ENCODE measurements at regions not wholly inside any gene's neighbourhood (a gene's known extent, or its start where the extent isn't known, plus 50 kb on each side); places are given as distances from the start of the nearest gene placed in this dataset.

DNA sequence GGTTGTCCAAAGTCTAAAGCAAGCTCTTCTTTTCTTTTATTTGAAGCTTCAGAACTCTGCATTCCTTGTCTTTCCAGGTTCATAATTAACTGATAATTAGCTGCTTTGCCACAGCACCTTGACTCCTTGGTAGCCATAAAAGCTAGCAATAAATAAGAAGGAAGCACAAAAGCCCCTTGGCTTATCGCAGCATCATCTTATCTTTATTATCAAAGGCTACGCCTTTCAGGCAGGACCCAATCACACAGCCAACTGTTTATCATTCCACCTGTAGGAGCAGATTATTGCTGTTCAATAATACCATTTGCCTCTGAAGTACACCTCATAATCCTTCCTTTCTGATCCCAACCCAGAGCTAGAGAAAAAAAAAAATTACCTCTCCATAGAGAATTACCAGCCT is 489.2 kb downstream of the SATB2 start:
- in situ Hi-C loops (cut with MboI): no loop called here
- Histone ChIP-seq H2AFZ (ENCODE audit: low read depth, low read length) (no peak overlapping the region), H3K9me1 (ENCODE audit: control insufficient read depth, insufficient read depth, low read length) (no peaks in the 10 kb centered on the region), H3K36me3 (ENCODE audit: control insufficient read depth, insufficient read depth, low read length) (no peaks in the 10 kb centered on the region), H3K9me3 (replicated peaks; ENCODE audit: control insufficient read depth, insufficient read depth, low read depth, low read length) (no peaks in the 10 kb centered on the region), H3K4me1 (replicated peaks in 1 of 2; ENCODE audit: control insufficient read depth in 2 of 2, insufficient read depth in 2 of 2, low read length in 2 of 2) (no peaks in the 10 kb centered on the region), H3K79me2 (ENCODE audit: control insufficient read depth, insufficient read depth, low read length) (no peaks in the 10 kb centered on the region), H3K4me3 (no peak overlapping the region), H3K27ac (ENCODE audit: extremely low read depth, low read depth, low read length) (no peak overlapping the region), H3K9ac (ENCODE audit: insufficient read depth in 1 of 2, low read depth in 2 of 2, low read length in 2 of 2) (no peak overlapping the region), H3K4me2 (ENCODE audit: insufficient read depth, low read length) (no peak overlapping the region), H3K27me3 (ENCODE audit: control insufficient read depth in 2 of 2, insufficient read depth in 2 of 2, low read length in 2 of 2) (no peaks in the 10 kb centered on the region), H4K20me1 (replicated peaks; ENCODE audit: control insufficient read depth, insufficient read depth, low read length) (no peaks in the 10 kb centered on the region)
- no TSS peak for BruUV-seq (replicated peaks)
- 4% methylated on average over 2 of the region's 2 CpGs for WGBS (ENCODE audit: insufficient coverage, low coverage, missing lambda C conversion rate)
- ATAC-seq (no peak), FAIRE-seq (no peak), DNase-seq (ENCODE audit: extremely low read depth in 1 of 4, low spot score in 3 of 4) (no peak)
- ChIA-PET CTCF (ENCODE audit: low intra/inter-chr PET ratio) (no interaction called here), POLR2A (no interaction called here)
- no peak for TF ChIP-seq CREB1 (IDR thresholded peaks at IDR 0.05)
- TF ChIP-seq CREB1 (CRISPR knock-in tag; IDR thresholded peaks at IDR 0.05): no peak
- TF ChIP-seq ZNF41 (CRISPR knock-in tag; conservative IDR thresholded peaks at IDR 0.05): no peak
- no peak for TF ChIP-seq ZNF354B (CRISPR knock-in tag; IDR thresholded peaks at IDR 0.05)
- no peak for TF ChIP-seq NFYB (IDR thresholded peaks at IDR 0.05; ENCODE audit: extremely low read depth, insufficient read length)
- TF ChIP-seq MAFK (IDR thresholded peaks at IDR 0.05; ENCODE audit: low read length): no peak
- no peak for TF ChIP-seq HDGF (IDR thresholded peaks at IDR 0.05)
- TF ChIP-seq ZNF699 (CRISPR knock-in tag; IDR thresholded peaks at IDR 0.05; ENCODE audit: insufficient replicate concordance): no peak
- no peak for TF ChIP-seq KDM5B (IDR thresholded peaks at IDR 0.05; ENCODE audit: insufficient replicate concordance, low read depth, low read length)
- no peak for TF ChIP-seq CREM (IDR thresholded peaks at IDR 0.05; ENCODE audit: low read depth)
- no peak for TF ChIP-seq FOXJ3 (CRISPR knock-in tag; IDR thresholded peaks at IDR 0.05)
- no peak for TF ChIP-seq U2AF1 (optimal IDR thresholded peaks at IDR 0.05; ENCODE audit: low read depth, low read length)
- no peak for TF ChIP-seq ZKSCAN8 (CRISPR knock-in tag; IDR thresholded peaks at IDR 0.05)
- TF ChIP-seq, protein P1, sequence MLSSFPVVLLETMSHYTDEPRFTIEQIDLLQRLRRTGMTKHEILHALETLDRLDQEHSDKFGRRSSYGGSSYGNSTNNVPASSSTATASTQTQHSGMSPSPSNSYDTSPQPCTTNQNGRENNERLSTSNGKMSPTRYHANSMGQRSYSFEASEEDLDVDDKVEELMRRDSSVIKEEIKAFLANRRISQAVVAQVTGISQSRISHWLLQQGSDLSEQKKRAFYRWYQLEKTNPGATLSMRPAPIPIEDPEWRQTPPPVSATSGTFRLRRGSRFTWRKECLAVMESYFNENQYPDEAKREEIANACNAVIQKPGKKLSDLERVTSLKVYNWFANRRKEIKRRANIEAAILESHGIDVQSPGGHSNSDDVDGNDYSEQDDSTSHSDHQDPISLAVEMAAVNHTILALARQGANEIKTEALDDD (IDR thresholded peaks at IDR 0.05): no peak
- TF ChIP-seq NFATC3 (IDR thresholded peaks at IDR 0.05): no peak
- no peak for TF ChIP-seq KLF13 (tag; IDR thresholded peaks at IDR 0.05; ENCODE audit: borderline replicate concordance, low read depth)
- TF ChIP-seq, protein P2, sequence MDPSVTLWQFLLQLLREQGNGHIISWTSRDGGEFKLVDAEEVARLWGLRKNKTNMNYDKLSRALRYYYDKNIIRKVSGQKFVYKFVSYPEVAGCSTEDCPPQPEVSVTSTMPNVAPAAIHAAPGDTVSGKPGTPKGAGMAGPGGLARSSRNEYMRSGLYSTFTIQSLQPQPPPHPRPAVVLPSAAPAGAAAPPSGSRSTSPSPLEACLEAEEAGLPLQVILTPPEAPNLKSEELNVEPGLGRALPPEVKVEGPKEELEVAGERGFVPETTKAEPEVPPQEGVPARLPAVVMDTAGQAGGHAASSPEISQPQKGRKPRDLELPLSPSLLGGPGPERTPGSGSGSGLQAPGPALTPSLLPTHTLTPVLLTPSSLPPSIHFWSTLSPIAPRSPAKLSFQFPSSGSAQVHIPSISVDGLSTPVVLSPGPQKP (CRISPR knock-in tag; IDR thresholded peaks at IDR 0.05): no peak
- no peak for TF ChIP-seq ZNF311 (CRISPR knock-in tag; IDR thresholded peaks at IDR 0.05)
- TF ChIP-seq, protein P3, sequence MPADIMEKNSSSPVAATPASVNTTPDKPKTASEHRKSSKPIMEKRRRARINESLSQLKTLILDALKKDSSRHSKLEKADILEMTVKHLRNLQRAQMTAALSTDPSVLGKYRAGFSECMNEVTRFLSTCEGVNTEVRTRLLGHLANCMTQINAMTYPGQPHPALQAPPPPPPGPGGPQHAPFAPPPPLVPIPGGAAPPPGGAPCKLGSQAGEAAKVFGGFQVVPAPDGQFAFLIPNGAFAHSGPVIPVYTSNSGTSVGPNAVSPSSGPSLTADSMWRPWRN (IDR thresholded peaks at IDR 0.05; ENCODE audit: low read depth): no peak
- TF ChIP-seq POLR3G (IDR thresholded peaks at IDR 0.05; ENCODE audit: extremely low read depth, insufficient read length, insufficient replicate concordance): no peak
- TF ChIP-seq MTA3 (IDR thresholded peaks at IDR 0.05; ENCODE audit: borderline replicate concordance): no peak
- intact Hi-C loops (cut with micrococcal nuclease): no loop called here
